ENCODE measurements at regions not wholly inside any gene's neighbourhood (a gene's known extent, or its start where the extent isn't known, plus 50 kb on each side); places are given as distances from the start of the nearest gene placed in this dataset.

DNA sequence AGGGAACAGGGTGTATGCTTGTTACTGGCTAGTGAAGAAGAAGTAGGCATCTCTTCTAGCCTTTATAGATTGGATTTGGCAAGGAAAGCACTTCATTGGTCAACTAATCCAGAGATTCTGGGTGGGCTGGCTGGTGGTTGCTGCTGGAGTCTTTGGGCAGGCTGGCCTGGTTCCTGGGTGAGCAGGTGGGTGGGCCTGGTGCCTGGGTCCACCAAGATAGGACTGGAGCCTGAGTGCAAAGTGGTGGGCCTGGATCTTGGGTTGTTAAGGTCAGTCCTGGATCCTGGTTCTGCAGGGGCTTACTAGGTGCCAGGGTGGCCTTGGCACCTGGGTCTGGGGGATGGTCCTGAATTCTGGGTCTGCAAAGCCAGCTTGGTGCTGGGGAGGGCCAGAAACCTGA is 482.4 kb upstream of the GHITM start:
- no peak for DNase-seq (ENCODE audit: low read depth in 2 of 2)

- DNase-seq (ENCODE audit: low read depth in 2 of 2): no peak
These were observed 481.8 kb upstream of the GHITM start for GRCh38 chr10:83657487-83657886.

GRCh38 chr10:83663918-83664317 is 475.4 kb upstream of the GHITM start:
- no peak for DNase-seq (ENCODE audit: low read depth in 2 of 2)

DNA sequence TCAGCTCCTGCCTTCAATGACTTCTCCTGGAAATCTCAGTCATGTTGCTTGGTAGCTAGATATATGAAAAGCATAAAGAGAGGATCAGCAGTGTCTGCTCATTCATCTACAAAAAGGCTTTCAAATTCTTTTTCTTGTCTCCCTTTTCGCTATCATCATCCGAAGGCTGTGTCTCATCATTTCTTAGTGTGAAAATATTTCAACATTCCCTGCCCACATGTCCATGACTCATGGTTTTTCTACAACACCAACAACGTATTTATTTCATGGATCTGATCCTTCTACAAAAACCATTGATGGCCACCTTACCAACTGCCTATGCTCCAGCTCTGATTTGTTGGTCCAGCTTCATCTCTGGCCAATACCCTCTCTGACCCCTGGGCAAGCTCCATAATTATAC is 472.5 kb upstream of the GHITM start:
- no peak for DNase-seq (ENCODE audit: low read depth in 2 of 2)

DNA sequence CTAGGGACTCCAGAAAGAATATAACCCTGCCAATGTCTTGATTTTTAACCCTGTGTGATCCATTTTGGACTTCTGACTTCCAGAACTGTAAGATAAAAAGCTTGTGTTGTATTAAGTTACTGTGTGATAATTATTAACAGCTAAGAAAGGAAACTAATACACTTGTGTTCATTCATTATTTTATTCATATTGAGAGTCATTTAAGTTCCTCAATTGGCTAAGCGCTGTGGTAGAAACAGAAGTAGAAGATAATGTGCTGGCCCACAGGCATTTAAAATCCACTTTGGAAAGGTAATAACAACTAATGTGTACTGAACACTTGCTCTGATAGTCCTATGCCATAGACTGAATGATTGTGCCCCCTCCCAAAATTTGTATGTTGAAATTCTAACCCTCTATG is 471.7 kb upstream of the GHITM start:
- no peak for DNase-seq (ENCODE audit: low read depth in 2 of 2)

GRCh38 chr10:83673316-83673715 is 466.0 kb upstream of the GHITM start:
- no peak for DNase-seq (ENCODE audit: low read depth in 2 of 2)

GRCh38 chr10:83677795-83678194 is 461.5 kb upstream of the GHITM start:
- no peak for DNase-seq (ENCODE audit: low read depth in 2 of 2)

GRCh38 chr10:83678850-83679249 is 460.5 kb upstream of the GHITM start:
- DNase-seq (ENCODE audit: low read depth in 2 of 2): no peak

- DNase-seq (ENCODE audit: low read depth in 2 of 2): no peak
These were observed 458.8 kb upstream of the GHITM start for GRCh38 chr10:83680470-83680891.

DNA sequence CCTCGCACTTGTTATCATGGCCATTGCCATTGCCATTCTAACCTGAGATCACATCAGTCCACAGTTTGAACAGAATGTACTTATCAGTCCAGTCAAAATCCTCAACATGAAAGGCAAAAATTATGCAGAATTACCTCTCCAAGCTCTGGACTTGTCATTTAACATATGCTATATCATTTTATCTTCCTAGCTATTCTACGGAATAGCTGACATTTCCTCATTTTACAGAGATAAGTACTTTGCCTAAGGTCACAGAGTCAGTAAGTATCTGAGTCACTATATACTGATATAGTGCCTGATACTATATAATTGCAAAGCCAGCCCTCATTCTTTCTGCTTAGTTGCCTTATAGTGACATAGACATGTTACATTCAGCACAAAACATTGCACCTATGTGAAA is 456.9 kb upstream of the GHITM start:
- no peak for DNase-seq (ENCODE audit: low read depth in 2 of 2)

DNA sequence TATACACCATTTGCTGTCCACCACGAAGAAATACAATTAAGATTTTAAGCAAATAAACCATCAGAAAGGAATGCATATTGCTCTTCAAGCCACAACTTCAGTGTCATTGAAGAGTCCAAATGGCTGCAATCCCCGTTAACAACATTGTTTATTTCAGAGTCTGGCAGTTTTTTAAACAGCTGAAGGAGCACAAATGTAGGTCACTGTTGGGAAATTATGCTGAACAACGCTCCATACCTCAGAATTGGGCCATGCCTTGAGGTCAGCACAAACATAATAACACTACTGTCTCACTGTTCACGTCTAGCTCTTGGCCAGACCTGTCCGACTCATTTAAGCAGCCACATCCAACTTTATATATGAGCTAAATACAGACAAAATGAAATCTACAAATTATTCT is 453.9 kb upstream of the GHITM start:
- DNase-seq (ENCODE audit: low read depth in 2 of 2): no peak

- no peak for DNase-seq (ENCODE audit: low read depth in 2 of 2)
These were observed 447.3 kb upstream of the GHITM start for GRCh38 chr10:83691791-83692596.

- DNase-seq (ENCODE audit: low read depth in 2 of 2): no peak
These were observed 440.4 kb upstream of the GHITM start for GRCh38 chr10:83698899-83699298.

GRCh38 chr10:83701799-83702198 is 437.5 kb upstream of the GHITM start:
- no peak for DNase-seq (ENCODE audit: low read depth in 2 of 2)

GRCh38 chr10:83702731-83703130 is 436.6 kb upstream of the GHITM start:
- no peak for DNase-seq (ENCODE audit: low read depth in 2 of 2)

DNA sequence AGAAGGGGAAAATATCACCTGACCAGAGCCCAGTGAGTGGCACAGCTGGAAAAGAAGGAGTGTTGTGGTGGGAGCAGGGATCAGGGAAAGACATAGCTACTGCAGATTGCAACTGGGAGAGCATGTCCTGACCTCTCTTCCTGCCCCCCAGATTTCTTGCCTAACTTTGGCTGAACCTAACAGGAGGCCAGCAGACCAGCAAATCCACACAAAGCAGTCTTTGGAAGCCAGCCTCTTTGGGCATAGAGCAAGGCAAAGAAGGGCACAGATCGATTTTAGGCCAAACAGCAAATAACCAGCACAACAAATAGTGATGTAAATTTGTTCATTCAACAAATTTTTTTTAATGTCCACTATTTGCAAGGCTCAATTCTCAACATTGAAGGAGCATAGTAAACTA is 433.2 kb upstream of the GHITM start:
- DNase-seq (ENCODE audit: low read depth in 2 of 2): no peak

DNA sequence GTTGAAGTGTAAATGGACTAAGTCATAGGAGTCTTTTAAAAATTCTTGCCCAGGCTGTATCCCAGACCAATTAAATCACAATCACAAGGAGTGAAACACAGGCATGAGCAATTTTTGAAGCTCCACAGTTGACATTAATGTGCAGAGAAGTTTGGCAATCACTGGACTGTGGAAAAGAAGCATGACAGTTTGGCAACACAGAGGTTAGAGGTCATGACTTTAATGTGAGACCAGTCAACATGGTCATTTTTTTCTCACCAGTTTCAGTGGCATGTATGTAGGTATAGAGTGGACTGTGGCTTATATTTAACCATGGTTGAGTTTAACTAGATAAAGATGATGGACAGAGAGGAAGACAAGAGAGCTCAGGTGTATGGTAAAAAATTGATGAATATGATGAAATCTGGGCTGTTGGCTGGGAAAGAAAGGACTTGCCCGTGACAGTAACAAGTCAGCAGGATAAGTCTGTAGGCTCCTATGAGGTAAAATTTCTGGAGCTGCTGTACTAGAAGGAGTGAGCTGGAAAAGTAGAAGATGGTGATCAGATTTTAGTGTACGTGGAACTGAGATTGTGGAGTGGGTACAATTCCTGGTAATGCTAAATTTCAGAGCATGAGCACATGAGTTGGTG is 432.2 kb upstream of the GHITM start:
- no peak for DNase-seq (ENCODE audit: low read depth in 2 of 2)

GRCh38 chr10:83713423-83713822 is 425.9 kb upstream of the GHITM start:
- no peak for DNase-seq (ENCODE audit: low read depth in 2 of 2)

GRCh38 chr10:83723080-83723479 is 416.2 kb upstream of the GHITM start:
- no peak for DNase-seq (ENCODE audit: low read depth in 2 of 2)

DNA sequence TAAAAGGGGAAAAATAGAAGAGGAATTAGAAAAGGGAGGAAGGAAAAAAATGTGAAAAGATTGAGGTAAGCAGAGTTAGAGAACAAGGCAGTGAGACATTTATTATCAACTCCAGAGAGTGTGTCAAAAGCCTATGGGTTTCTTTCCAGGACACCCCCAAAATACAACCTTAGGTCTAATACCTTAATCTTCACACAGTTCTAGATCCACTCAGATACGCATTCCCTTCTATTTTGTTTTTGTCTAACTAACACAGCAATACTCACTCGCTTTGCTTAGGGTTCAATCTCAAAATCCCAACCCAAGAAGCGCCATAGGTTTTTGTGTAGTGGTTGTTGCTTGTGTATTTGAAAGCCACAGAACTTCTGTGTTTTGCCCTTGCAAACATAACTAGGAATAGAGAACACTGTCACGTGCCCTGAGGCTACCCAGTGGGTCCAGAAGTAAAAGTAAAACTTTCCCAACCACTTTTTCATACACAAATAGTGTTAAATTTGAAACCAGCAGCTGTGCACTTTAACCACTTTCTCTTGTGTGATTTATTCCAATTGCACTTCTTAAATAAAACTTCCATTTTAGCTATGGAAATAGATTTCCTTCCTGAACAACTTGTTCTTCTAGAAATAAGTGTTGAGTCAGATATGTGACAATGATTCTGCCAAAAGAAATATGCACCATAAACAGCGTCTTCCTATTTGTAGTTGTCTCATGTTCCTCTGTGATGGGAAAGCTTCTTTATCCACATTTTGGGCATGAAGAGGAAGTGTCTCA is 414.7 kb upstream of the GHITM start:
- DNase-seq (ENCODE audit: low read depth in 2 of 2): no peak

DNA sequence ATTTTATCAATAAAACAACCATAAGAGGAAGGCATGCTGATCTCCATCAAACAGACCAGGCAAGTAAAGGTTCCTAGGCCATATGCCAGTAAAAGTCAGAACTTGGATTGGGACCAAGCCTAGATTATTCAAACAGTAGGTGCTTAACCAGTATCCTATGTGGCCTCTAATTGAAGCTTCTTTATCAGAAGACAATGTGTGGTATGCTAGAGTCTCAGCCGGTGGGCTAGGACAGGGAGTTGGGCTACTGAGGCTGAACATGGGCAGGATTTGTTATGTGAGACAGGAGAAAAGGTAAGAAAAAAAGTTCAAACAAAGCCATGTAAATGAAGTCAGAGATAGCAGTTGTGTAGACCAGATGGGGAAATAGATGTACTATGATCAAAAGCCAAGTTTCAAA is 413.7 kb upstream of the GHITM start:
- no peak for DNase-seq (ENCODE audit: low read depth in 2 of 2)

GRCh38 chr10:83734278-83734677 is 405.0 kb upstream of the GHITM start:
- no peak for DNase-seq (ENCODE audit: low read depth in 2 of 2)

GRCh38 chr10:83736008-83736407 is 403.3 kb upstream of the GHITM start:
- DNase-seq (ENCODE audit: low read depth in 2 of 2): no peak
